ENCODE measurements at regions not wholly inside any gene's neighbourhood (a gene's known extent, or its start where the extent isn't known, plus 50 kb on each side); places are given as distances from the start of the nearest gene placed in this dataset.

DNA sequence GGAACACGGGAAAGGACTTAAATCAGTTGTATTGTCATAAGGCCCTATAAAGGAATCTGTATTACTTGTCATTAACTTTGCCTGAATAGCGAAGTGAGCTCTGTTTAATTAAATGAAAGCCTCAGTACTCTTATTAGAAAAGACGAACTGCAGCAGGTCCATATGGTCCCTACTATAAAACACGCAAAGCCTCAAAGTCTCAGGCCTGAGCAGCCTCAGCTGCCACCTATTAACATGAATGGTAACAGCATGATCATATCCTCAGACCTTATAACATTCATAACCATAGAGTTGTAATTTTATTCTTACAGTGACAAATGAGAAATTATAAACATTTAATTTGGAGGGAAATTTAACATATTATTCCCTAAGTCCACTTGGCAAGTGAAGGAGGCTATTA, 1113.7 kb upstream of the WWC1 start:
- TF ChIP-seq Cebpa-rat (IDR thresholded peaks at IDR 0.05), result no peak
- Histone ChIP-seq H3K9me3 (peaks cover 21% of the 10 kb centered on the region), H4K20me1 (no peaks in the 10 kb centered on the region), H3K27me3 (no peaks in the 10 kb centered on the region), H3K36me3 (no peaks in the 10 kb centered on the region), H3K4me2 (no peak overlapping the region), H3K4me1 (peaks cover 47% of the 10 kb centered on the region), H3K27ac (no peak overlapping the region), H3K9ac (no peak overlapping the region), H3K4me3 (no peak overlapping the region)

DNA sequence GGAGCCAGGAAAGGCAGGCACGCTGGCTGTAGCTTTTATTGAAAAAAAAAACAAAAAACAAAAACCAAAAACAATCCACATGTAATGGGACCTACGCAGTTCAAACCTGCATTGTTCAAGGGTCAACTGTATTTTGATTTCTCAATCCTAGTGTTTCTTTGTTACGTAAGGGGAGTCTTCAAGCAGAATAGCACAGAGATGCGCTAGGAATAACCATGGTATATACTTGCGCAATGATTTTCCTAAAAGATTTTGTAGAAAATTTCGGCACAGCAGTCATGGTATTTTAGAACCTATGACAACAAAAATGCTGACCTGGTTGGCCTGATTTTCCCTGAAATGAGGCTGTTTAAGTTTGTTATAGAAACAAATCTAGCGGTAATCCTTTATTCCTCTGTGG, 1110.5 kb upstream of the WWC1 start:
- Histone ChIP-seq H3K9me3 (peaks cover 21% of the 10 kb centered on the region), H3K4me3 (no peak overlapping the region), H3K27ac (no peak overlapping the region), H3K9ac (no peak overlapping the region), H4K20me1 (no peaks in the 10 kb centered on the region), H3K27me3 (no peaks in the 10 kb centered on the region), H3K4me2 (no peak overlapping the region), H3K36me3 (no peaks in the 10 kb centered on the region), H3K4me1 (peaks cover 16% of the 10 kb centered on the region)
- peak; percentile 26; the same call in 1 of the 2 replicates for TF ChIP-seq Cebpa-rat (IDR thresholded peaks at IDR 0.05)

DNA sequence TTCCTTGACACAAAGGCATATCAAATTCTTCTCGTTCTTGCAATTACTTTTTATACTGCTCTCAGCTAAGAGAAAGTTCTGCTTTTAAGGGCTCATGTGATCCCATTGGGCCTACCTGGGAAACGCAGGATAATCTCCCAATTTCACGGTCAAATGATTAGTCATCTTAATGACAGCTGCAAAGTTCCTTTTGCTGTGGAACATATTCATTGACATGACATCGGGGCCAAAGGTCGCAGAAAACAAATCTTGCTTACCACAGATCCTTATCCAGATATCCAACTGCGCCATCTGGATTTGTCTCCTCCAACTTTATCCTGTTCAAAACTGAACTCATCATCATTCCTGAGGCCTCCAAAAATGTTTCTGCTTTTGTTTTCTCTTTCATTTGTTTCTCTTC, 1085.6 kb upstream of the WWC1 start:
- TF ChIP-seq Cebpa-rat (IDR thresholded peaks at IDR 0.05), result no peak
- no peak overlapping the region for H3K9ac ChIP-seq
- H3K36me3 ChIP-seq, result no peaks in the 10 kb centered on the region
- no peak overlapping the region for H3K27ac ChIP-seq
- H3K4me1 ChIP-seq, result no peaks in the 10 kb centered on the region
- no peak overlapping the region for H3K4me3 ChIP-seq
- H3K9me3 ChIP-seq, result 0 out of 2 replicates have a peak, but pooled peaks cover 10% of the 10 kb centered on the region
- no peak overlapping the region for H3K4me2 ChIP-seq
- H4K20me1 ChIP-seq, result no peaks in the 10 kb centered on the region
- H3K27me3 ChIP-seq, result no peaks in the 10 kb centered on the region

DNA sequence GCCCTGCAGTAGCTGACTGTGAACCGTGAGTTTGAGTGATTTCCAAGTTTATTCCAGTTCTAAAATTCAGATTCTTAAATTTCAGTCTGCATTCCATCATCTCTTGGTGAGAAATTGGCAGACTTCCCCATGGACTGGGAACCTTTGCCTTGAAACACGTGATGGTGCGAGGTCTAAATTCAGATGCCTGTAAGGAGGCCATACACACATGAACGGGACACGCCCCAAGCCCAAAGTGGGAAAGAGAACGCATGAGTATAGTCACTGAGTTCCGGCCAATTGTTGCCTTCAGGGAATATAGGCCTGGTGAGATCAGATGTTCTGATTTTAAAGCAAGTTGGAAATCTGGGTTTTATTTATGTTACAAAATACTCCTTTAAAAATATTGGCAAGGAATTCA, 1084.4 kb upstream of the WWC1 start:
- Histone ChIP-seq H3K4me2 (no peak overlapping the region), H3K27ac (no peak overlapping the region), H4K20me1 (no peaks in the 10 kb centered on the region), H3K4me1 (no peaks in the 10 kb centered on the region), H3K9me3 (0 out of 2 replicates have a peak, but pooled peaks cover 10% of the 10 kb centered on the region), H3K27me3 (no peaks in the 10 kb centered on the region), H3K4me3 (no peak overlapping the region), H3K9ac (no peak overlapping the region), H3K36me3 (no peaks in the 10 kb centered on the region)
- TF ChIP-seq Cebpa-rat (IDR thresholded peaks at IDR 0.05), result no peak

DNA sequence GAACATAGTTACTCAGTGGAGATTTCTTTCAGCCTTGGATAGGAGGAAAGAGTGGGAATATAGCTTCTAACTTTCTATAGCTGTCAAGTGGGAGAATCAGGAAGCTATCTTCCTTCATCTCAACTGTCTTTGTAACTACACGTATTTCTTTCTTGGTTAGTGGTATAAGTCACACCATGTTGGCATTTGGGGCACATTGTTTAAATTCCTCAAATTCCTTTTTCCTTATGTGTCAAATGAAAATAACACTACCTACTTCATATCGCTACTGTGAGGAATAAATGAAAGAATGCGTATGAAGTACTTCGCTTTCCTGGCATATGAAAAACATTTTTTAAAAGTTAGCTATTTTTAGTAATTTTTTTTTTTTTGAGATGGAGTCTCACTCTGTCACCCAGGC, 1082.5 kb upstream of the WWC1 start:
- H3K4me1 ChIP-seq, result no peaks in the 10 kb centered on the region
- TF ChIP-seq Cebpa-rat (IDR thresholded peaks at IDR 0.05), result no peak
- no peak overlapping the region for H3K4me3 ChIP-seq
- H3K36me3 ChIP-seq, result no peaks in the 10 kb centered on the region
- no peak overlapping the region for H3K9ac ChIP-seq
- H4K20me1 ChIP-seq, result no peaks in the 10 kb centered on the region
- H3K27ac ChIP-seq, result no peak overlapping the region
- no peak overlapping the region for H3K4me2 ChIP-seq
- H3K9me3 ChIP-seq, result 0 out of 2 replicates have a peak, but pooled peaks cover 10% of the 10 kb centered on the region
- H3K27me3 ChIP-seq, result no peaks in the 10 kb centered on the region

DNA sequence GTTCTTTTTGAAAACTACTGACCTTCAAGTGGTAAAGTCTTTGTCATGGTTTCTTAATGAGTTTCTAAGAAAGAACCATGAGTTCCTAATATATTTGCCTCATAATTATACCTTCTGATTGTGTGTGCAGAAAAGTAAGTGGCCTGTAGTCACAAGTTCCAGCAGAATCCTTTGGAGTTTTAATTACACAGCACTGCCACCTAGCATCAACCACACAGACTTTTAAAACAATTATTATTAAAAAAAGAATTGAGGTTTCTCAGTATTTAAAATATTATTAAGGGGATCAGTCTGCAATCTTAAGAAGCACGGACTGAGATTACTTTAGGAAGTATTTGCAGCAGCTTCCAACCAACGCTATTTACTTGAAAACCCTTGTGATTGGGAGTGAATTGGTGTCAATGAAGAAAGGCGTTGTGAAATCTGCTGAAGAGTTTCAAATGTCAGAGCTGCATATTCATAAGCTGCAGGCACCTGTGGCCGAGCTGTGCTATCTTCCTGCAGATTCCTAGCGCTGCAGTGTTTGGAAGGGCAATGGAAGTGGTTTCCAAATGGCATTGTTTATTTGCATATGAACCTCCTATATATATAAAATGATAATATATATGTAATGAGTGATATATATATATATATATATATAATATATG, 1074.2 kb upstream of the WWC1 start:
- Histone ChIP-seq H3K9ac (no peak overlapping the region), H3K36me3 (no peaks in the 10 kb centered on the region), H3K4me1 (no peaks in the 10 kb centered on the region), H3K4me2 (no peak overlapping the region), H4K20me1 (no peaks in the 10 kb centered on the region), H3K9me3 (no peaks in the 10 kb centered on the region), H3K4me3 (no peak overlapping the region), H3K27me3 (no peaks in the 10 kb centered on the region), H3K27ac (no peak overlapping the region)
- no peak for TF ChIP-seq Cebpa-rat (IDR thresholded peaks at IDR 0.05)

DNA sequence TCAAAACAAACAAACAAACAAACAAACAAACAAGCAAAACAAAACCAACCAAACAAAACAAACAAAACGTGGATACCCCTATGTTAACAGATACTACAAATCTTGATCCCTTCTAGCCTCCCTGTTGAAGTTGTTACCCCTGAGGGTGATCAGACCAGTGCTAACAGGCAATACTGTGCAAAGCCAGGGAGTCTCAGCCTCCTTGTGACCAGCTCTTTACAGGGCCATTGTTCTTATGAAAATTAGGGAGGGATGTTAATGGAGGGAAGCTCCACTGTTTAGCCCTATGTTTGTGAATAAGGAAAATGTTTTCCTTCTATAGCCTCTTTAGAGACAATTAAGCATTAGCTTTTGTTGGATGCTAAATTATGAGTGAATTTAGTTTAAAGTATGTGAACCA, 1072.1 kb upstream of the WWC1 start:
- no peaks in the 10 kb centered on the region for H4K20me1 ChIP-seq
- H3K9ac ChIP-seq, result no peak overlapping the region
- no peaks in the 10 kb centered on the region for H3K9me3 ChIP-seq
- no peak for TF ChIP-seq Cebpa-rat (IDR thresholded peaks at IDR 0.05)
- no peaks in the 10 kb centered on the region for H3K4me1 ChIP-seq
- no peak overlapping the region for H3K4me2 ChIP-seq
- no peak overlapping the region for H3K4me3 ChIP-seq
- no peaks in the 10 kb centered on the region for H3K36me3 ChIP-seq
- no peaks in the 10 kb centered on the region for H3K27me3 ChIP-seq
- H3K27ac ChIP-seq, result no peak overlapping the region

DNA sequence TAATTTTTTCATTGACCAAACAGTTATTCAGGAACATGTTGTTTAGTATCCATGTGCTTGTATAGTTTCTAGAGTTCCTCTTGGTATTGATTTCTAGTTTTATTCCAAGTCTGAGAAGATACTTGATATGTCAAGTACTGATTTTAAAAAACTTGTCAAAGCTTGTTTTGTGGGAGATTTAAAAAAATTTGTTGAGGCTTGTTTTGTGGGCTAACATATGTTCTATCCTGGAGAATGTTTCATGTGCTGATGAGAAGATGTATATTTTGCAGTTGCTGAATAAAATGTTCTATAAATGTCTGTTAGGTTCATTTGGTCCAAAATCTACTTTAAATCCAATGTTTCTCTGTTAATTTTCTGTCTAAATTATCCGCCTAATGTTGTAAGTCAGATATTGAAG, 1065.1 kb upstream of the WWC1 start:
- no peak overlapping the region for H3K4me2 ChIP-seq
- H3K4me1 ChIP-seq, result no peaks in the 10 kb centered on the region

DNA sequence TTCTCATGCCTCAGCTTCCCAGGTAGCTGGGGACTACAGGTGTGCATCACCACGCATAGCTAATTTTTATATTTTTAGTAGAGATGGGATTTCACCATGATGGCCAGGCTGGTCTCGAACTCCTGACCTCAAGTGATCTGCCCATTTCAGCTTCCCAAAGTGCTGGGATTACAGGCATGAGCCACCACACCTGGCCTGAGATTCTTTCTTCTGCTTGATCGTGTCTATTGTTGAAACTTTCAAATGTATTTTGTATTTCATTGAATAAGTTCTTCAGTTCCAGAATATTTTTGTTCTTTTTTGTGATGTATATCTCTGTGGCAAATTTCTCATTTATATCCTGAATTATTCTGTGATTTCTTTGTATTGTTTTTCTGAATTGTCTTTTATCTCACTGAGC, 1063.3 kb upstream of the WWC1 start:
- Histone ChIP-seq H3K4me3 (no peak overlapping the region), H3K4me1 (no peaks in the 10 kb centered on the region), H3K27ac (no peak overlapping the region), H3K36me3 (peaks cover 5% of the 10 kb centered on the region; the same call in 1 of the 2 replicates), H3K9me3 (peaks cover 48% of the 10 kb centered on the region), H3K27me3 (no peaks in the 10 kb centered on the region), H3K4me2 (no peak overlapping the region), H3K9ac (no peak overlapping the region), H4K20me1 (no peaks in the 10 kb centered on the region)
- TF ChIP-seq Cebpa-rat (IDR thresholded peaks at IDR 0.05), result no peak

More for the DNA sequence above, 1065.1 kb upstream of the WWC1 start:
- no peak overlapping the region for H3K9ac ChIP-seq
- H3K4me3 ChIP-seq, result no peak overlapping the region
- peaks cover 43% of the 10 kb centered on the region for H3K9me3 ChIP-seq
- H3K36me3 ChIP-seq, result peaks cover 5% of the 10 kb centered on the region; the same call in 1 of the 2 replicates
- H3K27ac ChIP-seq, result no peak overlapping the region
- H3K27me3 ChIP-seq, result no peaks in the 10 kb centered on the region
- no peak for TF ChIP-seq Cebpa-rat (IDR thresholded peaks at IDR 0.05)
- no peaks in the 10 kb centered on the region for H4K20me1 ChIP-seq

DNA sequence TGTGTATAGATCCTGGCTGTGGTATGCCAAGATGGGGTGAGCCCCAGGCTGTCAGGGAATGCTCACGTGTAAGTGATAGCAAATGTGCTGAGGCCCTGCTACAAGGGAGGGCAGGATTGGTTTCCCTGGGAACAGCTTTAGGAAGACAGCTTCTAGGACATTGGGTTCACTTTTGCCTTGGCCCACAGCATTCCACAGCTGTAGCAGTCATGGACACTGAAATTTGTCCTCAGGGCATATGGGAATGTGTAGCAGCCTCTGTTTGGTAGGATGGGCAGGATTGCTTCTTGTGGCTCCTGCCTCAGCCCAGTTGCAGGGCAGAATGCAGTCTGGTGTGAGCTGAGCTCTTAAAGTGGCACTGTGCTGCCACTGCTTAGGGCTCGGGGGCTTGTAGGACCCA, 1061.7 kb upstream of the WWC1 start:
- no peak overlapping the region for H3K9ac ChIP-seq
- no peaks in the 10 kb centered on the region for H4K20me1 ChIP-seq
- H3K27ac ChIP-seq, result no peak overlapping the region
- H3K4me2 ChIP-seq, result no peak overlapping the region
- no peaks in the 10 kb centered on the region for H3K27me3 ChIP-seq
- H3K36me3 ChIP-seq, result peaks cover 5% of the 10 kb centered on the region; the same call in 1 of the 2 replicates
- no peak overlapping the region for H3K4me3 ChIP-seq
- TF ChIP-seq Cebpa-rat (IDR thresholded peaks at IDR 0.05), result no peak
- H3K9me3 ChIP-seq, result peaks cover 48% of the 10 kb centered on the region
- no peaks in the 10 kb centered on the region for H3K4me1 ChIP-seq

GRCh38 chr5:167230414-167230813, 1061.0 kb upstream of the WWC1 start:
- Histone ChIP-seq H3K4me2 (no peak overlapping the region), H4K20me1 (no peaks in the 10 kb centered on the region), H3K36me3 (peaks cover 5% of the 10 kb centered on the region; the same call in 1 of the 2 replicates), H3K9ac (no peak overlapping the region), H3K27me3 (no peaks in the 10 kb centered on the region), H3K4me3 (no peak overlapping the region), H3K9me3 (peaks cover 51% of the 10 kb centered on the region), H3K4me1 (no peaks in the 10 kb centered on the region), H3K27ac (no peak overlapping the region)
- no peak for TF ChIP-seq Cebpa-rat (IDR thresholded peaks at IDR 0.05)
